Ovary (tissue), 3 donors: ENCODE measurements at regions not wholly inside any gene's neighbourhood (a gene's known extent, or its start where the extent isn't known, plus 50 kb on each side); places are given as distances from the start of the nearest gene placed in this dataset.

ENCODE experiments used
- CTCF ChIP-seq, 3 donors: fragments of 450-650 bp in 2 of 3; fragments of 200-600 bp in 1 of 3; IDR thresholded peaks; one replicate each; pipeline versions ENCODE4 v1.5.1 to v1.8.0; 2016 to 2022; ENCODE audit warnings: antibody characterized with exemption in 3 of 3, mild to moderate bottlenecking in 1 of 3
- POLR2A ChIP-seq: fragments of 450-650 bp; IDR thresholded peaks from one replicate; pipeline ENCODE4 v1.6.1; 2017; ENCODE audit warnings: antibody characterized with exemption, mild to moderate bottlenecking, moderate library complexity
- donor health status: DM: no; HTN: no; CAD: no.

GRCh38 chr4:38605181-38605752, 58.7 kb upstream of the KLF3 start:
- TF ChIP-seq POLR2A (no peak), CTCF (IDR thresholded peaks at IDR 0.05) (no peak)
